ENCODE measurements at regions not wholly inside any gene's neighbourhood (a gene's known extent, or its start where the extent isn't known, plus 50 kb on each side); places are given as distances from the start of the nearest gene placed in this dataset.

DNA sequence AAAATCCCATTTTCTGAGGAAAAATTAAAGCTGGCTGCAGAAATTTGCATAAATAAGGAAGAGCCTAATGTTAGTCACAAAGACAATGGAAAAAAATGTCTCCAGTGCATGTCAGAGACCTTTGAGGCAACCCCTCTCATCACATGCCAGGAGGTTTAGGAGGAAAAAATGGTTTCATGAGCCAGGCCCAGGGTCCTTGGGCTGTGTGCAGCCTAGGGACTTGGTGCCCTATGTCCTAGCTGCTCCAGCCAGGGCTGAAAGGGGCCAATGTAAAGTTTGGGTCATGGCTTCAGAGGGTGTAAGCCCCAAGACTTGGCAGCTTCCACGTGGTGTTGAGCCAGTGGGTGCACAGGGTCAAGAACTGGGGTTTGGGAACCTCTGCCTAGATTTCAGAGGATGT, 1252.6 kb downstream of the PCDH9 start:
- Histone ChIP-seq H3K79me2 (ENCODE audit: insufficient read depth, low read length) (no peaks in the 10 kb centered on the region), H3K23ac (ENCODE audit: insufficient read length, low read depth, low read length) (no peak overlapping the region), H2BK12ac (ENCODE audit: insufficient read length, low read depth, low read length) (no peak overlapping the region), H3K4ac (ENCODE audit: low read depth, low read length) (no peak overlapping the region), H2BK120ac (ENCODE audit: low read depth, low read length, poor library complexity, severe bottlenecking) (no peak overlapping the region), H3K9me3 (ENCODE audit: control insufficient read depth, low read depth, low read length) (no peaks in the 10 kb centered on the region), H4K91ac (ENCODE audit: insufficient read length, low read depth, low read length) (no peak overlapping the region), H2BK15ac (ENCODE audit: low read depth, low read length) (no peak overlapping the region), H3K56ac (ENCODE audit: insufficient read length, low read depth, low read length) (no peak overlapping the region), H4K5ac (ENCODE audit: insufficient read length, low read depth, low read length) (no peak overlapping the region), H3K27me3 (ENCODE audit: insufficient read depth, low read length) (no peaks in the 10 kb centered on the region), H3K79me1 (ENCODE audit: insufficient read depth, low read depth, low read length, poor library complexity, severe bottlenecking) (no peaks in the 10 kb centered on the region), H3K23me2 (ENCODE audit: insufficient read length, low read depth, low read length, poor library complexity, severe bottlenecking) (no peaks in the 10 kb centered on the region), H2BK20ac (ENCODE audit: low read depth, low read length, poor library complexity, severe bottlenecking) (no peak overlapping the region), H2AK5ac (ENCODE audit: insufficient read length, low read length) (no peak overlapping the region), H3K9ac (ENCODE audit: extremely low read depth, insufficient read length, low read length) (no peak overlapping the region), H3K4me2 (ENCODE audit: insufficient read depth, insufficient read length, low read length) (no peak overlapping the region), H2AFZ (ENCODE audit: low read length) (no peak overlapping the region), H4K20me1 (ENCODE audit: control insufficient read depth, insufficient read depth, insufficient read length) (no peaks in the 10 kb centered on the region), H3K4me1 (ENCODE audit: insufficient read depth, low read length) (no peaks in the 10 kb centered on the region), H3K27ac (ENCODE audit: insufficient read length, low read depth, low read length) (no peak overlapping the region), H3K14ac (ENCODE audit: insufficient read depth, low read length) (no peak overlapping the region), H4K8ac (replicated peaks; ENCODE audit: insufficient read length, low read depth, low read length) (no peak overlapping the region), H3K18ac (ENCODE audit: insufficient read length, low read depth, low read length) (no peak overlapping the region), H2BK5ac (ENCODE audit: insufficient read length, low read length) (no peak overlapping the region), H3T11ph (ENCODE audit: low read length) (no peak overlapping the region)
- H3K9me3 Mint-ChIP-seq = peaks cover 21 to 24% of the 10 kb centered on the region in 2 experiments
- H3K4me3 Mint-ChIP-seq = no peak overlapping the region
- H3K36me3 Mint-ChIP-seq (ENCODE audit: insufficient read depth in 1 of 3, low read depth in 3 of 3) = peaks cover 6 to 20% (median 7%) of the 10 kb centered on the region in 3 experiments
- peaks cover 1% of the 10 kb centered on the region; the same call in 1 of the 2 replicates for H3K27me3 Mint-ChIP-seq (ENCODE audit: low read depth)
- no peaks in the 10 kb centered on the region for H3K4me1 Mint-ChIP-seq
- no peak for DNase-seq
- WGBS (ENCODE audit: extremely low coverage, insufficient read length, low lambda C conversion rate) = no CpG with 5 or more reads among the region's 1 CpG
- TF ChIP-seq, protein P1, sequence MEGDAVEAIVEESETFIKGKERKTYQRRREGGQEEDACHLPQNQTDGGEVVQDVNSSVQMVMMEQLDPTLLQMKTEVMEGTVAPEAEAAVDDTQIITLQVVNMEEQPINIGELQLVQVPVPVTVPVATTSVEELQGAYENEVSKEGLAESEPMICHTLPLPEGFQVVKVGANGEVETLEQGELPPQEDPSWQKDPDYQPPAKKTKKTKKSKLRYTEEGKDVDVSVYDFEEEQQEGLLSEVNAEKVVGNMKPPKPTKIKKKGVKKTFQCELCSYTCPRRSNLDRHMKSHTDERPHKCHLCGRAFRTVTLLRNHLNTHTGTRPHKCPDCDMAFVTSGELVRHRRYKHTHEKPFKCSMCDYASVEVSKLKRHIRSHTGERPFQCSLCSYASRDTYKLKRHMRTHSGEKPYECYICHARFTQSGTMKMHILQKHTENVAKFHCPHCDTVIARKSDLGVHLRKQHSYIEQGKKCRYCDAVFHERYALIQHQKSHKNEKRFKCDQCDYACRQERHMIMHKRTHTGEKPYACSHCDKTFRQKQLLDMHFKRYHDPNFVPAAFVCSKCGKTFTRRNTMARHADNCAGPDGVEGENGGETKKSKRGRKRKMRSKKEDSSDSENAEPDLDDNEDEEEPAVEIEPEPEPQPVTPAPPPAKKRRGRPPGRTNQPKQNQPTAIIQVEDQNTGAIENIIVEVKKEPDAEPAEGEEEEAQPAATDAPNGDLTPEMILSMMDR (conservative IDR thresholded peaks at IDR 0.05) = no peak
- H3K27ac Mint-ChIP-seq = no peak overlapping the region
